DND-41 (cell line): ENCODE measurements at regions not wholly inside any gene's neighbourhood (a gene's known extent, or its start where the extent isn't known, plus 50 kb on each side); places are given as distances from the start of the nearest gene placed in this dataset.

ENCODE experiments used
- ATAC-seq: fragments of 200-7000 bp; cut with Tn5 transposase; 3 replicates; pipeline ENCODE4 v1.9.1; 2021; ENCODE audit warnings: low read depth; ENCODE audit not compliant: insufficient read depth
- DNase-seq: peaks from one replicate; pipeline ENCODE4 v3.0.0-alpha.2; 2020
- H2AFZ ChIP-seq: 2 replicates; pipeline ENCODE4 v1.6.0; 2012; ENCODE audit warnings: low read depth, low read length
- H3K27ac ChIP-seq: 2 replicates; pipeline ENCODE4 v1.5.1; 2012; ENCODE audit warnings: low read length, inconsistent platforms
- H3K27me3 ChIP-seq: fragments of 200-600 bp; sonication (generic); 2 replicates; pipeline ENCODE4 v1.6.0; 2012; ENCODE audit warnings: low read length, mild to moderate bottlenecking, inconsistent platforms; ENCODE audit not compliant: insufficient read depth, poor library complexity
- H3K36me3 ChIP-seq: 2 replicates; pipeline ENCODE4 v1.5.1; 2012; ENCODE audit warnings: low read length, inconsistent platforms; ENCODE audit not compliant: insufficient read depth
- H3K4me1 ChIP-seq: 2 replicates; pipeline ENCODE4 v1.5.1; 2012; ENCODE audit warnings: mild to moderate bottlenecking, low read length; ENCODE audit not compliant: insufficient read depth
- H3K4me2 ChIP-seq: 2 replicates; pipeline ENCODE4 v1.6.0; 2012; ENCODE audit warnings: mild to moderate bottlenecking, moderate library complexity, low read length, inconsistent platforms; ENCODE audit not compliant: insufficient read depth
- H3K4me3 ChIP-seq, 2 experiments: fragments of 200-600 bp in 1 of 2; shearing (Covaris generic) in 1 of 2; 2 replicates each; pipeline ENCODE4 v1.5.1; 2012 to 2016; ENCODE audit warnings: inconsistent platforms in 2 of 2, low read length in 2 of 2, mild to moderate bottlenecking in 2 of 2, low read depth in 1 of 2, moderate library complexity in 1 of 2
- H3K79me2 ChIP-seq: 2 replicates; pipeline ENCODE4 v1.6.0; 2012; ENCODE audit warnings: low read length, inconsistent platforms; ENCODE audit not compliant: insufficient read depth
- H3K9ac ChIP-seq: 2 replicates; pipeline ENCODE4 v1.6.0; 2012; ENCODE audit warnings: low read depth, mild to moderate bottlenecking, inconsistent platforms, low read length, moderate library complexity
- H3K9me3 ChIP-seq: 2 replicates; pipeline ENCODE4 v1.5.1; 2012; ENCODE audit warnings: low read length, moderate library complexity, mild to moderate bottlenecking, inconsistent platforms; ENCODE audit not compliant: insufficient read depth, severe bottlenecking
- H4K20me1 ChIP-seq: 2 replicates; pipeline ENCODE4 v1.6.0; 2012; ENCODE audit warnings: low read length; ENCODE audit not compliant: insufficient read depth
- EZH2 ChIP-seq: IDR thresholded peaks from 3 replicates; pipeline ENCODE4 v1.6.1; 2012; ENCODE audit warnings: borderline replicate concordance, low read depth, mild to moderate bottlenecking, moderate library complexity, low read length, inconsistent platforms; ENCODE audit not compliant: severe bottlenecking
- TF ChIP-seq, protein P1 (sequence below): IDR thresholded peaks from 2 replicates; pipeline ENCODE4 v1.5.1; 2012; ENCODE audit warnings: borderline replicate concordance, low read length, moderate library complexity, mild to moderate bottlenecking; ENCODE audit not compliant: poor library complexity, severe bottlenecking; ENCODE audit errors: extremely low read depth

GRCh38 chr4:108276690-108277089 is 108.0 kb upstream of the LEF1 start:
- no peak overlapping the region for H2AFZ ChIP-seq
- no peak for ATAC-seq
- no peaks in the 10 kb centered on the region for H3K36me3 ChIP-seq

GRCh38 chr4:108272986-108273385 is 104.3 kb upstream of the LEF1 start:
- Histone ChIP-seq H3K4me3 (no peak overlapping the region), H3K36me3 (no peaks in the 10 kb centered on the region), H3K4me1 (peaks cover 36% of the 10 kb centered on the region), H3K27ac (no peak overlapping the region), H2AFZ (no peak overlapping the region), H3K4me2 (no peak overlapping the region), H4K20me1 (no peaks in the 10 kb centered on the region), H3K9ac (no peak overlapping the region), H3K9me3 (no peaks in the 10 kb centered on the region), H3K27me3 (no peaks in the 10 kb centered on the region), H3K79me2 (no peaks in the 10 kb centered on the region)
- no peak for DNase-seq
- peak; percentile 41 for ATAC-seq
- TF ChIP-seq, protein P1, sequence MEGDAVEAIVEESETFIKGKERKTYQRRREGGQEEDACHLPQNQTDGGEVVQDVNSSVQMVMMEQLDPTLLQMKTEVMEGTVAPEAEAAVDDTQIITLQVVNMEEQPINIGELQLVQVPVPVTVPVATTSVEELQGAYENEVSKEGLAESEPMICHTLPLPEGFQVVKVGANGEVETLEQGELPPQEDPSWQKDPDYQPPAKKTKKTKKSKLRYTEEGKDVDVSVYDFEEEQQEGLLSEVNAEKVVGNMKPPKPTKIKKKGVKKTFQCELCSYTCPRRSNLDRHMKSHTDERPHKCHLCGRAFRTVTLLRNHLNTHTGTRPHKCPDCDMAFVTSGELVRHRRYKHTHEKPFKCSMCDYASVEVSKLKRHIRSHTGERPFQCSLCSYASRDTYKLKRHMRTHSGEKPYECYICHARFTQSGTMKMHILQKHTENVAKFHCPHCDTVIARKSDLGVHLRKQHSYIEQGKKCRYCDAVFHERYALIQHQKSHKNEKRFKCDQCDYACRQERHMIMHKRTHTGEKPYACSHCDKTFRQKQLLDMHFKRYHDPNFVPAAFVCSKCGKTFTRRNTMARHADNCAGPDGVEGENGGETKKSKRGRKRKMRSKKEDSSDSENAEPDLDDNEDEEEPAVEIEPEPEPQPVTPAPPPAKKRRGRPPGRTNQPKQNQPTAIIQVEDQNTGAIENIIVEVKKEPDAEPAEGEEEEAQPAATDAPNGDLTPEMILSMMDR = no peak
- no peak for TF ChIP-seq EZH2

More at GRCh38 chr4:108276690-108277089, 108.0 kb upstream of the LEF1 start:
- TF ChIP-seq, protein P1 = no peak
- TF ChIP-seq EZH2 = no peak
- H3K9ac ChIP-seq = no peak overlapping the region
- H3K27me3 ChIP-seq = no peaks in the 10 kb centered on the region
- H3K27ac ChIP-seq = no peak overlapping the region
- H3K4me1 ChIP-seq = peaks cover 21% of the 10 kb centered on the region
- no peaks in the 10 kb centered on the region for H4K20me1 ChIP-seq
- no peak overlapping the region for H3K4me3 ChIP-seq
- no peak overlapping the region for H3K4me2 ChIP-seq
- H3K9me3 ChIP-seq = no peaks in the 10 kb centered on the region
- DNase-seq = no peak
- H3K79me2 ChIP-seq = no peaks in the 10 kb centered on the region

GRCh38 chr4:108272561-108272960 is 103.8 kb upstream of the LEF1 start:
- no peaks in the 10 kb centered on the region for H3K27me3 ChIP-seq
- no peak overlapping the region for H3K27ac ChIP-seq
- no peaks in the 10 kb centered on the region for H3K36me3 ChIP-seq
- no peak overlapping the region for H2AFZ ChIP-seq
- peak overlapping the region; percentile 20; the same call in 1 of the 2 replicates for H3K4me2 ChIP-seq
- no peak for TF ChIP-seq EZH2
- TF ChIP-seq, protein P1 = no peak
- no peaks in the 10 kb centered on the region for H4K20me1 ChIP-seq
- no peak overlapping the region for H3K9ac ChIP-seq
- DNase-seq (peak; percentile 60), ATAC-seq (peak; percentile 88)
- H3K9me3 ChIP-seq = no peaks in the 10 kb centered on the region
- H3K4me3 ChIP-seq = no peak overlapping the region
- H3K4me1 ChIP-seq = peaks cover 36% of the 10 kb centered on the region
- no peaks in the 10 kb centered on the region for H3K79me2 ChIP-seq

DNA sequence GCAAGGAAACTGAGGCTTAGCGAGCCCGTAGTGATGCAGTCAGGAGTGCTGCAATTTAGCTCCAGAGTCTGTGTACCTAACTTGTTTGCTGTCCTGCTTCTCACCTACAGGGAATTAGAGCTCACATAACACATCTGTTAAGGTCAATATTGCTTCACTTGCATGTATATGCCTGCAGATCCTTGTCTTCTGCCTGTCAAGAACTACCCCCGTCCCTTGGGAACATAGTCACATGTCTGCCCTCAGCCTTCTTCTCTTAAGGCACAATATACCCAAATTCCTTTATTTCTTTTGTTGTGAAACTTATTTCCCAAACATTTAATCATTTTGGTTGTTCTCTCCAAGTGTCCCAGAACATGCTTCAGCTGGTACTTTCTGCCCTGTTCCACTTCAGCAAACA is 103.3 kb upstream of the LEF1 start:
- ATAC-seq (no peak), DNase-seq (no peak)
- Histone ChIP-seq H2AFZ (no peak overlapping the region), H3K27me3 (no peaks in the 10 kb centered on the region), H3K9ac (no peak overlapping the region), H3K79me2 (no peaks in the 10 kb centered on the region), H3K4me3 (no peak overlapping the region), H3K4me1 (peaks cover 36% of the 10 kb centered on the region), H4K20me1 (no peaks in the 10 kb centered on the region), H3K36me3 (no peaks in the 10 kb centered on the region), H3K27ac (no peak overlapping the region), H3K9me3 (no peaks in the 10 kb centered on the region), H3K4me2 (peak overlapping the region; percentile 20; the same call in 1 of the 2 replicates)
- TF ChIP-seq, protein P1 = no peak
- no peak for TF ChIP-seq EZH2
